ENCODE measurements at regions not wholly inside any gene's neighbourhood (a gene's known extent, or its start where the extent isn't known, plus 50 kb on each side); places are given as distances from the start of the nearest gene placed in this dataset.

- Histone ChIP-seq H2BK12ac (ENCODE audit: low read depth, low read length) (no peak overlapping the region), H4K5ac (ENCODE audit: insufficient read length, low read depth, low read length) (no peak overlapping the region), H3K4me1 (replicated peaks in 1 of 4; ENCODE audit: control insufficient read depth in 3 of 4, insufficient read depth in 4 of 4, low read length in 3 of 4) (no peaks in the 10 kb centered on the region), H3K56ac (replicated peaks; ENCODE audit: insufficient read length, low read depth, low read length) (no peak overlapping the region), H3K79me1 (ENCODE audit: low read depth, low read length) (no peaks in the 10 kb centered on the region), H4K91ac (replicated peaks; ENCODE audit: insufficient read length, low read length) (no peak overlapping the region), H2AFZ (ENCODE audit: low read length) (no peak overlapping the region), H4K20me1 (replicated peaks in 1 of 2; ENCODE audit: control insufficient read depth in 1 of 2, insufficient read depth in 2 of 2, low read length in 2 of 2) (no peaks in the 10 kb centered on the region), H2BK120ac (replicated peaks; ENCODE audit: low read depth, low read length) (no peak overlapping the region), H2BK5ac (ENCODE audit: low read depth, low read length) (no peak overlapping the region), H3K36me3 (ENCODE audit: control insufficient read depth in 2 of 4, insufficient read depth in 4 of 4, low read length in 3 of 4) (no peaks in the 10 kb centered on the region), H3K23me2 (ENCODE audit: low read depth, low read length) (no peaks in the 10 kb centered on the region), H3K79me2 (ENCODE audit: control insufficient read depth in 1 of 2, insufficient read depth in 2 of 2, low read length in 2 of 2) (no peaks in the 10 kb centered on the region), H3K27ac (ENCODE audit: low read depth, low read length) (no peak overlapping the region), H2BK20ac (ENCODE audit: low read length) (no peak overlapping the region), H3K4ac (replicated peaks; ENCODE audit: insufficient read length, low read depth, low read length) (no peak overlapping the region), H3K4me2 (ENCODE audit: insufficient read depth in 1 of 2, low read depth in 2 of 2, low read length in 2 of 2) (no peak overlapping the region), H3K14ac (ENCODE audit: insufficient read length) (no peak overlapping the region), H4K8ac (ENCODE audit: extremely low read depth, insufficient read depth, low read length) (no peak overlapping the region), H2AK5ac (ENCODE audit: low read depth, low read length) (no peak overlapping the region), H3K23ac (ENCODE audit: insufficient read length) (no peak overlapping the region), H3K9me3 (ENCODE audit: insufficient read depth in 2 of 2, low read depth in 1 of 2, low read length in 1 of 2) (no peaks in the 10 kb centered on the region), H3K27me3 (replicated peaks in 1 of 4; ENCODE audit: control insufficient read depth in 3 of 4, extremely low read depth in 1 of 4, insufficient read depth in 3 of 4, low read length in 3 of 4) (peaks cover 0 to 1% (median 0%) of the 10 kb centered on the region in 4 experiments; a peak in 1 of 7 replicates), H3K18ac (ENCODE audit: extremely low read depth, low read length) (no peak overlapping the region), H3K9ac (replicated peaks in 1 of 4; ENCODE audit: extremely low read depth in 1 of 4, low read depth in 3 of 4, low read length in 3 of 4) (no peak overlapping the region), H3K4me3 (ENCODE audit: extremely low read depth in 1 of 4, insufficient read depth in 2 of 4, low read depth in 3 of 4, low read length in 4 of 4) (no peak overlapping the region), H2BK15ac (ENCODE audit: low read length) (no peak overlapping the region)
- DNase-seq (ENCODE audit: low read depth in 1 of 2, low spot score in 2 of 2) (no peak), FAIRE-seq (no peak)
- 77% methylated on average over 2 of the region's 2 CpGs; no CpG with 5 or more reads in 1 of the 2 experiments for WGBS, 2 experiments (ENCODE audit: extremely low coverage in 1 of 2, insufficient coverage in 1 of 2, insufficient read length in 1 of 2, insufficient replicate concordance in 2 of 2, low coverage in 1 of 2, low lambda C conversion rate in 2 of 2, missing lambda C conversion rate in 1 of 2)
- ChIA-PET CTCF (ENCODE audit: partially characterized antibody) (interaction anchor here (0.6 kb wide), 1 partner anchor 480 kb away, joined by 3 read pairs; no protein-coding TSS in a partner anchor), POLR2A (ENCODE audit: partially characterized antibody) (no interaction called here)
- TF ChIP-seq CHD7 (IDR thresholded peaks at IDR 0.05; ENCODE audit: insufficient replicate concordance, low read length): no peak
Measured at GRCh38 chr14:53865711-53866110, 90.9 kb downstream of the BMP4 start.

All from H1 (cell line).